ENCODE measurements at regions not wholly inside any gene's neighbourhood (a gene's known extent, or its start where the extent isn't known, plus 50 kb on each side); places are given as distances from the start of the nearest gene placed in this dataset.

DNA sequence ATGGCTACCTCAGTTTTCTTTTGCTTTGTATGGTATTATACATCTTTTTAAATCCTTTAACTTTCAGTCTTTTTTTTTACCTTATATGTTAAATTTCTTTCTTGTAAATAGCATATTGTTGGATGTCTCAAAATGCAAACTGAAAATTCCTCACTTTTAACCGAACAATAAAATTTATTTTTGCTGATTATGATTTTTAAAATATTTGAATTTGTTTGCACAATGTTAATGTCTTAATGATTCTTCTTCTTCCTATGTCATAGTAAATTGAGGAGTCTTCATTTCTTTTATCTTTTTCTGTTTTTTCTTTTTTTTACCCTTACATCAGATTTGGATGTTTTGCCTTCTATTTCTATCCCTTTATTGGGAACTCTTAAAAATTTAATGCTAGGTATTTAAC, 574.2 kb upstream of the CDH4 start:
- TF ChIP-seq CTCF (IDR thresholded peaks at IDR 0.05; ENCODE audit: insufficient read depth, low read depth, low read length) (no peak), EZH2 (IDR thresholded peaks at IDR 0.05; ENCODE audit: insufficient read depth, low read length) (no peak)

Measured in astrocyte (in vitro differentiated cells and primary cell).